Amniotic epithelial cell (primary cell): ENCODE measurements at regions not wholly inside any gene's neighbourhood (a gene's known extent, or its start where the extent isn't known, plus 50 kb on each side); places are given as distances from the start of the nearest gene placed in this dataset.
"Not testable (repeated sequence)": the region's sequence is repeated elsewhere in the genome, so short reads cannot be mapped to it uniquely, and the experiment has no call there.

Source experiments
- DNase-seq: peaks from one replicate; pipeline ENCODE4 v3.0.0-alpha.2; 2010; ENCODE audit warnings: low read depth

DNA sequence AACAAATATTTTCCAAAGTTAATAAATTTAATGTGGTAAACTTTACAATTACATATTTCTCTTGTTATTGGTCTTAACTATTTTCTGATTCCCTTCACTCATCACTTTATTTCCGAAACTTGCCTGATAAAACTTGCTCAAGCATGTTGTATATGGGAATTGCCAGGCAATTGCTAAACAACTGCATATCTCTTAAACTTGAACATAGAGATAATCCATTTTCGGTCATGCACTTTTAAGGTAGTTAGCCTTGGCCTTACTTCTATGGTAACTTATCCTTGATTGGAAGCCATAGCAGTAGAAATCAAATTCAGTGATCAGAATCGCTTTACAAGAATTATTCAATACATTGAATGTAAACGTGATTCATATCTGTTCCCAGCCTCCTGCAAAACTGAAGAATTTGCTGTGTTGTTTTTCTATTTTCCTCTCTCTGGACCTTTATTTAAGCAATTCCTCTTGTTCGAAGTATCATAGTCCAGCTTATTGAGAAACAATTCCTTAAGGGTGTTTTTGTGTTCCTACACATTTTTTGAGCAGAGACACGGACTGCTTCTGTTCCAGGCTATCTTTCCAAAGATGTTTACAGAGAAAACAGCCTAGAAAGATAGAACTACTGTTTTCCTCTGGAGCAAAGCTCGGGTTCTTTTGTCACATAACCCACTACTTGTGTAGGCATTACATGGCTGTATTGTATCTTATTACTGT lies 674.3 kb downstream of the IRS1 start:
- peak; percentile 29 for DNase-seq

GRCh38 chr2:226124548-226125011 lies 675.0 kb downstream of the IRS1 start:
- DNase-seq = peak; percentile 62

DNA sequence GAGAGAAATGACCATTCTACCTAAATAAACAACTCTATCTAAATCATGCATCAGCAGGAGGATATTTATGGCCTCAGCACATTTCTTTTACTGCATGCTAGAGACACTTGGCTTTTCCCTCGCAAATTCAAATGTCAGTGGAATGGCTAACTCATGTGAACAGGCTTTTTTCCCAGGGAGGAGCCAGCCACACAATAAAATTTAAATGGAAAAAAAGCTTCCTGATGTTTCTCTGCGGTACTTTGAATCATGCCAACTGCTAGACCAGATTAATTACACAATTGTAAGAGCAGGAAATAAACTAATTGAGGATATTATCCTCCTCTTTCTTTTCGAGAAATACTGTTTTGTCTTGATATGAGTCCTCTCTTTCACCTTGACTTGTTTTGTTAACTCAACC lies 676.3 kb downstream of the IRS1 start:
- DNase-seq = peak; percentile 39

GRCh38 chr2:226122041-226122440 lies 677.6 kb downstream of the IRS1 start:
- DNase-seq = no peak

DNA sequence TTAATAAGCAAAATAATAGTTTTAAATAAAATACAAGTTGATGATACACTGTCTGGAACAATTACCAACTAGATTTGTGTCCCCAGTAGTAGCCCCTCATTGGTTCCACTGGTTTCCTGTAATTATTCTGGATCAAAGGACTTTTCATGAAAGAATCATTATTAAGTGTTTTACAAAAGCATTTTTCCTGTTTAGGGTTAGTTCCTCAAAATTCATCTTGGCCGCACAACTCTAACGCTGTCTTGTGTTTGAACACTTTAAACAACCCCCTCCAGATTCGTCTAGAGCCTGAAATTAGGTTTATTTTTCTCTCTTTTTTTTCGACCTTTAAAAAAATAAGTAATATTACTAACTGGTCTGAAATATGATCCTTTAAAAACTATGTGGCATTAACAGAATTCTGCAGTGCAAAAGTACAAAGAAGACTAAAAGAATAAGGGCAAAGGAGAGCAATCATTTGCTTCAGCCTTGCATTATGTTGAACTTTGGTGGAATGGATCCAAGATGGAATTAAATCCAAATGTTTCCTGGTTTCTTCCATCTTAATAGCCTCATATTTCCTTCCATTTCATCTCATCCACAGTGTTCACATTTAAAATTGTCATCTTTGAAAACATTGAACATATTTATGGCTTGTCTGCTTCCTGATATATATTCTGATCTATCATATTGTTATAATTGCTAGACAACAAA lies 678.4 kb downstream of the IRS1 start:
- DNase-seq = no peak

GRCh38 chr2:226118471-226119429 lies 680.9 kb downstream of the IRS1 start:
- peak; percentile 98 for DNase-seq

- peak; percentile 88 for DNase-seq
These were observed 682.0 kb downstream of the IRS1 start for GRCh38 chr2:226117510-226118065.

- no peak for DNase-seq
These were observed 683.3 kb downstream of the IRS1 start for GRCh38 chr2:226116346-226116745.

DNA sequence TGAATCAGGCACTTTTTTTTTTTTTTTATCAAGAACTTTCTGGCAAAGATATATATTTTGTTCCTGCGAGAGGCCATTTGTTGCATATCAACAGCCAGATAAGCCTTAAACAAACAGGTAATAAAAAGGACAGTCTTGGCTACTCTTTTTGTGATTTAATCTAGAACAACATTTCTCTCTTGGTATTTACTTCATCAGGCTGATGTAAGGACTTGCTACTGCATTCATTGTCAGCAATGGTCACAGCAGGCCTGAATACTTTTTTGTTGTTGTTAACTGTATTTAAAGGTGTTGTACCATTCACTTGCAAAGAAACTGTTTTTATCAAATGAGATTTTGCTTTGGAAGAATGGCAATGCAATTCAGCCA lies 683.8 kb downstream of the IRS1 start:
- DNase-seq = peak; percentile 48

GRCh38 chr2:226115102-226115831 lies 684.4 kb downstream of the IRS1 start:
- peak; percentile 99 for DNase-seq

- peak; percentile 21 for DNase-seq
These were observed 685.2 kb downstream of the IRS1 start for GRCh38 chr2:226114436-226114835.

GRCh38 chr2:226098861-226099745 lies 699.6 kb downstream of the NYAP2 start:
- no peak for DNase-seq

- DNase-seq = no peak
These were observed 695.5 kb downstream of the NYAP2 start for GRCh38 chr2:226095058-226095457.

- DNase-seq = no peak
These were observed 693.9 kb downstream of the NYAP2 start for GRCh38 chr2:226093364-226093763.

GRCh38 chr2:226088366-226088674 lies 688.8 kb downstream of the NYAP2 start:
- DNase-seq = no peak

GRCh38 chr2:226087505-226088365 lies 688.2 kb downstream of the NYAP2 start:
- no peak for DNase-seq

- no peak for DNase-seq
These were observed 687.5 kb downstream of the NYAP2 start for GRCh38 chr2:226087051-226087450.

- no peak for DNase-seq
These were observed 686.7 kb downstream of the NYAP2 start for GRCh38 chr2:226086190-226086589.

DNA sequence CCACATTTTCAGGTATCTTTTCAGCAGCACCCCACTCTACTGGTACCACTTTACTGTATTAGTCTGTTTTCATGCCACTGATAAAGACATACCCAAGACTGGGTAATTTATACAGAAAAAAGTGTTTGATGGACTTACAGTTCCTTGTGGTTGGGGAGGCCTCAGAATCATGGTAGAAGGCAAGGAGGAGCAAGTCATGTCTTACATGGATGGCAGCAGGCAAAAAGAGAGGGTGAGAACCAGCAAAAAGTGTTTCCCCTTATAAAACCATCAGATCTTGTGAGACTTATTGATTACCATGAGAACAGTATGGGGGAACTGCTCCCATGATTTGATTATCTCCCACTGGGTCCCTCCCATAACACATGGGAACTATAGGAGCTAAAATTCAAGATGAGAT lies 685.9 kb downstream of the NYAP2 start:
- not testable (repeated sequence) for DNase-seq

DNA sequence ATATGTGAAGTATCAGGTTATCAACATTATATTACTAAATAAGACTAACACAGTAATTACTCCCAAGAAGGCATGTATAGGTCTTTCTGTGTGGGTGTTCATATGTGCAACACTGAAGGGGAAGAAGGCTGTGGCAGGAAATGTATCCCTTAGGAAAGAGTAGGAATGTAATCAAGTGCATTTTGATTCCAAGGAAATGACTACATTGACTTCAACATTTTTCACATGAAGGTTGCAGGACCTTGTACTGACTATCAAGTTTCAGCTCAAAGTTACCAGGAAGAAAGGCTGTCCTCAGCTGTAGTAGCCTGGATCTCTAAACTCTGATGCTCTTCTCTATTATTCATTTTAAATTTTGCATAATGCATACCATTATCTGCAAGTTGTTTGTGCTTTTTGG lies 680.8 kb downstream of the NYAP2 start:
- DNase-seq = peak; percentile 58
